ENCODE measurements at regions not wholly inside any gene's neighbourhood (a gene's known extent, or its start where the extent isn't known, plus 50 kb on each side); places are given as distances from the start of the nearest gene placed in this dataset.
"Not testable (repeated sequence)": the region's sequence is repeated elsewhere in the genome, so short reads cannot be mapped to it uniquely, and the experiment has no call there.

DNA sequence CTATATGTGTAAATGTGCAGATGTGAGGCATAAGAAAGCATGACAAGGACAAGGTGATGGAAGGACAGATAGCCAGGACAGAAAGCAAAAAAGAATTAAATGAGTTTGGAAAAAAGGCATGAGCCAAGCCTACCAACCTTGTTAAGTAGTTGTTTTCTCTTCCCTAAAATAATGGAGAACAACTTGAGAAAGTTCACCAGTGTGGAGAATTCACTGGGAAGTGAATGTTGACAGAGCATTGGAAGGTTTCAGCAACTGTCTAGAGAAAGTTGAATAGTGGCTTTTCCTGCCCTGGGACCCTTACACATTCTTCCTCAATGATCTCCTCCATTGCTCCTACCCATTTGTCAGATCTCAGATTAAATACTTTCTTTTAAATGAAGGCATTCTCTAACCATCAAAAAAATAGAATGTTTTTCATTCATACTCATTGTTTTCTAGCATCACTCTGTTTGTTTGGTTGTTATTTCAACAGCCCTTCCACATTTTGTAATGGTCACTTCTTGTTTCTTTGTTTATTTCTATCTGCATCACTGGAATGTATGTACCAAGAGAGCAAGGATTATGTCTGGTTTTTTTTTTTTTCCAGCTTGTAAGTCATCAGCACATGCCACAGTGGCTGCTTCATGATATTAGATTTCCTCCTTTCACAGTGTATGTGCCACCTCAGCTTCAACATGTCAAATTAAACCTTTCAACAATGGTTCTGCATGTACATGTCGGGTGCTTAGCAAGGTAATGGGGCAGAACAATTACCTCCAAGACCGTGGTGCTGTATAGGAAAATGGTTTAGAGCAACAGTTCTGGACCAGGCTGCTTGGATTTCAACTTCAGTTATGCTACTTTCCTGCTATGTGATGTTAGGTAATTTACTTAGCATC is 586.0 kb upstream of the VRK2 start:
- no peaks in the 10 kb centered on the region for H3K27me3 Mint-ChIP-seq (ENCODE audit: low read depth in 3 of 3)
- no peak overlapping the region for H3K27ac Mint-ChIP-seq

DNA sequence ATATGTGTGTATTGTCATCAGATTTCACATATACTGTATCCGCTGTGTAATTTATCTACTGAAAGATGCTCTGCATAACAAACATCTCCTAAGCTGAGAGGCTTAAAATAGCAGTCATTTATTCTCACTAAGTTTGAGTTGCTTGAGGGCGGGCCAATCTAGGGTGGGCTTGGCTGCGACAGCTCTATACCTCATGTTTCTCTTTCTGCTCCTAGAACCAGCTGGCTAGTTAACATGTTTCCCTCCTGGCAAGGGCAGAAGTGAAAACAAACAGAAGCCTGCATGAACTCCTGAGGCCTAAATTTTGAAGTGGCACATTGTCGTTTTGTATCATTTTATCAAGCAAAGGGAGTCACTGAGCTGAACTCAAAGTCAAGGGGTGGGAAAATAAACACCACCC is 585.0 kb upstream of the VRK2 start:
- H3K4me1 Mint-ChIP-seq = no peaks in the 10 kb centered on the region
- no peak overlapping the region for H3K4me3 Mint-ChIP-seq
- H3K9me3 Mint-ChIP-seq = peaks cover 8 to 62% (median 32%) of the 10 kb centered on the region in 6 donors
- H3K27ac Mint-ChIP-seq = no peak overlapping the region
- H3K27me3 Mint-ChIP-seq (ENCODE audit: low read depth in 3 of 3) = no peaks in the 10 kb centered on the region
- no peaks in the 10 kb centered on the region for H3K36me3 Mint-ChIP-seq
- DNase-seq = no peak

More for the DNA sequence above, 586.0 kb upstream of the VRK2 start:
- no peak for DNase-seq
- Mint-ChIP-seq H3K9me3 (peaks cover 7 to 57% (median 31%) of the 10 kb centered on the region in 6 donors), H3K4me1 (no peaks in the 10 kb centered on the region), H3K4me3 (no peak overlapping the region), H3K36me3 (no peaks in the 10 kb centered on the region)

DNA sequence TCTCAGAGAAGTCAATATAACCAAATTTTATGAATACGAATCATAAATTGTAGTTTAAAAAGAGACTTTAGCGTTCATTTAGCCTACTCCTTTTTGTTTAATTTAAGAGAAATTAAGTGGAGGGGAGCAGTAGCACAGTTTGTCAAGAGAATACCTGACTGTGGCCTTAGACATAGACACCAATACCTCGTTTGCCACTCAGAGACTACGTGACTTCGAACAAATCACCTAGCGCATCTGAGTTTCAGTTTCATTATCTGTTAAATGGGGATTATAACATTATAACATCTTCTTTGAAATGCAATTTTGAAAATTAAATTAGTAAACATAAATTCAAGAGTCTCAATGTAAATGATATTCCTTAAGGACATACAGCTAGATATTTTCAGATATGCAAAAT is 581.5 kb upstream of the VRK2 start:
- H3K27me3 Mint-ChIP-seq (ENCODE audit: low read depth in 3 of 3) = no peaks in the 10 kb centered on the region
- no peak for DNase-seq
- no peak overlapping the region for H3K4me3 Mint-ChIP-seq
- no peaks in the 10 kb centered on the region for H3K36me3 Mint-ChIP-seq
- H3K9me3 Mint-ChIP-seq = peaks cover 7 to 36% (median 20%) of the 10 kb centered on the region in 6 donors
- no peak overlapping the region for H3K27ac Mint-ChIP-seq
- no peaks in the 10 kb centered on the region for H3K4me1 Mint-ChIP-seq

DNA sequence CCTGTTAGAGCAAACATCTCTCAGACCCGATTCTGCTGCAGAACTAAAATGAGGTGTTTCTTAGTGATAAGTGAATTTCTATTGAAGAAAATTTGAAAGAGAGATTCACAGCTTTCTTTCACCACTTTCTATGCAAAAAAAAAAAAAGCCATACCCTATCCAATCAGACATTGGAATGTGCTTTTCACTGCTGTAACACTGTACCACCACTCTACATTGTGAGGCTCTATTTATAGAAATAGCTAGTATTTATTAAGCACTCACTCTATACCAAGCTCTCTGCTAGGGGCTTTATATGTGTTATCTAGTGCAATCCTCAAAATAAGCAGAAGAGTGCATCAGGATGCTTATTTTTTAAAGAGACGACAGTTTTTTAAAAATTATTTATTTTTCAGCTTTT is 580.6 kb upstream of the VRK2 start:
- no peak overlapping the region for H3K27ac Mint-ChIP-seq
- H3K9me3 Mint-ChIP-seq = peaks cover 5 to 27% (median 18%) of the 10 kb centered on the region in 6 donors
- DNase-seq = no peak
- no peaks in the 10 kb centered on the region for H3K4me1 Mint-ChIP-seq
- H3K36me3 Mint-ChIP-seq = no peaks in the 10 kb centered on the region
- no peaks in the 10 kb centered on the region for H3K27me3 Mint-ChIP-seq (ENCODE audit: low read depth in 3 of 3)
- no peak overlapping the region for H3K4me3 Mint-ChIP-seq

DNA sequence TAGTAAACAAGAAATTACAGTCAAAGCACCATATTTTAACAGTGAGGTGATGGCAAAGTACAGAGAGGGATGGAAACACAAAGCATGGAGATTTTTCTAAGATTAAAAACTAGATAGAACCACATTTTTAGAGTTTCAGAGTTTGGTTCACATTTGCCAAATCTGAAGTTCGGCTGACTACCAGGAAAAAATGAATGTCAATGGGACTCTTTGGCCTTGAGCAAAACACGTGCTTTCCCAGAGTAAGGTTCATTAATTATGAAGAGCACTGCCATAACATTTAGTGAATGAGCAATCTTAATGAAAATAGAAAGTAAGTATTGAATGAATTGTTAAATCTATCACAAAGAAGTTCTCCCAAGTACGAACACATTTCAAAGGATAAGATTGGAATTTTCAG is 571.2 kb upstream of the VRK2 start:
- Mint-ChIP-seq H3K36me3 (no peaks in the 10 kb centered on the region), H3K27me3 (ENCODE audit: low read depth in 3 of 3) (no peaks in the 10 kb centered on the region), H3K4me3 (no peak overlapping the region), H3K4me1 (no peaks in the 10 kb centered on the region), H3K9me3 (peaks cover 8 to 50% (median 22%) of the 10 kb centered on the region in 6 donors), H3K27ac (no peak overlapping the region)
- DNase-seq = no peak

DNA sequence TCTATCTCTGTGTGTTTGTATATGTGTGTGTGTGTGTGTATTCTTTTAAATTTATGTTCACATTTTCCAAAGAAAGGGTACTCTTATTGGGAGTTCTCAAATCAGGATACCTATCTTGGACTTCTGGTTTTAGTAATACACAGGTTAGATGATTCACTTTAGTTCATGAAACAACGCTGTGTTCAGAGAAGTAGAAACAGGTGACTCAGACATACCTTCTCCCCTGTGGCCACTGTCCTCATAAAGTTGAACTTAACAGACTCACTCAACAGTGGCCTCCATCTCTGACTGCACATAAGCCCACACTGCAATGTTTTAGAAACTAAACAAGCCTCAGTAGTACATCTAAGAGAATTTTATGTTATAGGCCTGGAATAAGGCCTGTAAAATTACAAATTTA is 566.6 kb upstream of the VRK2 start:
- Mint-ChIP-seq H3K4me3 (no peak overlapping the region), H3K9me3 (peaks cover 9 to 45% (median 28%) of the 10 kb centered on the region in 6 donors), H3K27me3 (ENCODE audit: low read depth in 3 of 3) (no peaks in the 10 kb centered on the region), H3K27ac (no peak overlapping the region), H3K36me3 (no peaks in the 10 kb centered on the region), H3K4me1 (no peaks in the 10 kb centered on the region)
- DNase-seq = no peak

DNA sequence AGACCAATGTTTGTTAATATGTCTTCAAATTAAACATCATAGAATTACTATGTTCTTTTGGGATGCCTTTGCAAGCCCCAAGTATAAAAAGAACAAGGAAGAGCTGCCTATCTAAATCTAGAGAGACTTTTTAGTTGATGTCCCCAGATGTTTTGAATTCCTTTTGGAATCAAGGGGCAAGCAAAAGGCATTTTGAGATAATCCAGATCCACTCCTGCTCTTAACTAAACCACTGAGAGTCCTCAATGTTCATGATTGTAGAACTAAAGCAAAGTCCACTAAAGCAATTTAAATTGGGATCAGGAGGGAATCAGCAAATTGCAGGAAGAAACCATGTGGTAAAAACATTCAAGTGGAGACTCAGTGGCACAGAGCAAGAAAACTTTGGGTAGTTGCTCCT is 558.5 kb upstream of the VRK2 start:
- DNase-seq = no peak
- H3K4me1 Mint-ChIP-seq = no peaks in the 10 kb centered on the region
- H3K4me3 Mint-ChIP-seq = no peak overlapping the region
- no peak overlapping the region for H3K27ac Mint-ChIP-seq
- H3K9me3 Mint-ChIP-seq = peaks cover 7 to 51% (median 18%) of the 10 kb centered on the region in 6 donors
- no peaks in the 10 kb centered on the region for H3K27me3 Mint-ChIP-seq (ENCODE audit: low read depth in 3 of 3)
- H3K36me3 Mint-ChIP-seq = no peaks in the 10 kb centered on the region

DNA sequence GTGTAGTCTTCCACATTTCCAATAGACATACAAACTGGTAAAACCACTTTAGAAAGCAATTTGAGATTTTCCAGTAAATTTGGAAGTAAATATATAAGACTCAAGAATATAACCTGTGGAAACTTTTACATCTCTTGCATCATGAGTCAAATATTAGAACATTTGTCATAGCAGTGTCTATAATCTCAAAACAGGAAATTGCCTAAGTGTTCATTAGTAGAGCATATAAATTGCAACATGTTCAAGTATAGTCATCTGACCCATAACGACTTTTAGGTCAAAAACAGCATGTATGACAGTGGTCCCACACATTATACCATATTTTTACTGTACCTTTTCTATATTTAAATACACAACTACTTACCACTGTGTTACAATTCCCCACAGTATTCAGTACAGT is 555.9 kb upstream of the VRK2 start:
- DNase-seq = no peak
- no peak overlapping the region for H3K4me3 Mint-ChIP-seq
- no peak overlapping the region for H3K27ac Mint-ChIP-seq
- no peaks in the 10 kb centered on the region for H3K36me3 Mint-ChIP-seq
- peaks cover 6 to 46% (median 12%) of the 10 kb centered on the region in 6 donors for H3K9me3 Mint-ChIP-seq
- no peaks in the 10 kb centered on the region for H3K27me3 Mint-ChIP-seq (ENCODE audit: low read depth in 3 of 3)
- H3K4me1 Mint-ChIP-seq = no peaks in the 10 kb centered on the region

DNA sequence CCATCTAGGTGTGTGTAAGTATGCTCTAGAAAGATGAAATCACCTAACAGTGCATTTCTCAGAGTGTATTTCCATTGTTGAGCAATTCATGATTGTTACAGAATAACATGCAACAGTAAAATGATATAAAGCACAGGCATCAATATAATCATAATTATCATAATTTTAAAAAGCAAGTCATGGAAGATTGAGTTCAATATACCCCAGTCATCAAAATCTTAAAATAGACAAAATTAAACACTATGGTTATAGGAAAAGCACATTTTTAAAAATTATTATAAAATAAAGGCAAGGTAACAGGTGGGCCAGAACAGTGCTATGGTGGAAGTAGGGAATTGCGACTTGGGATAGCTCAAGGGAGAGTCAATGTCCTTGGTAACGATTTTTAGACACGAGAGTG is 555.4 kb upstream of the VRK2 start:
- no peaks in the 10 kb centered on the region for H3K36me3 Mint-ChIP-seq
- peaks cover 6 to 49% (median 12%) of the 10 kb centered on the region in 6 donors for H3K9me3 Mint-ChIP-seq
- H3K27me3 Mint-ChIP-seq (ENCODE audit: low read depth in 3 of 3) = no peaks in the 10 kb centered on the region
- no peak for DNase-seq
- no peak overlapping the region for H3K4me3 Mint-ChIP-seq
- no peaks in the 10 kb centered on the region for H3K4me1 Mint-ChIP-seq
- no peak overlapping the region for H3K27ac Mint-ChIP-seq

DNA sequence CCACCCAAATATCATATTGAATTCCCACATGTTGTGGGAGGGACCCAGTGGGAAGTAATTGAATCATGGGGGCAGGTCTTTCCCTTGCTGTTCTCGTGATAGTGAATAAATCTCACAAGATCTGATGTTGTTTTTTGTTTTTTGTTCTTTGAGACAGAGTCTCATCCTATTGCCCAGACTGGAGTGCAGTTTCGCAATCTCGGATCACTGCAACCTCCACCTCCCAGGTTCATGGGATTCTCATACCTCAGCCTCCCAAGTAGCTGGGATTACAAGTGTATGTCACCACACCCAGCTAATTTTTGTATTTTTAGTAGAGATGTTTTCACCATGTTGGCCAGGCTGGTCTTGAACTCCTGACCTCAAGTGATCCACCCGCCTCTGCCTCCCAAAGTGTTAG is 552.6 kb upstream of the VRK2 start:
- H3K9me3 Mint-ChIP-seq = peaks cover 3 to 64% (median 14%) of the 10 kb centered on the region in 6 donors
- H3K27me3 Mint-ChIP-seq (ENCODE audit: low read depth in 3 of 3); H3K36me3 Mint-ChIP-seq; H3K4me3 Mint-ChIP-seq; H3K27ac Mint-ChIP-seq; H3K4me1 Mint-ChIP-seq; DNase-seq: not testable (repeated sequence)

DNA sequence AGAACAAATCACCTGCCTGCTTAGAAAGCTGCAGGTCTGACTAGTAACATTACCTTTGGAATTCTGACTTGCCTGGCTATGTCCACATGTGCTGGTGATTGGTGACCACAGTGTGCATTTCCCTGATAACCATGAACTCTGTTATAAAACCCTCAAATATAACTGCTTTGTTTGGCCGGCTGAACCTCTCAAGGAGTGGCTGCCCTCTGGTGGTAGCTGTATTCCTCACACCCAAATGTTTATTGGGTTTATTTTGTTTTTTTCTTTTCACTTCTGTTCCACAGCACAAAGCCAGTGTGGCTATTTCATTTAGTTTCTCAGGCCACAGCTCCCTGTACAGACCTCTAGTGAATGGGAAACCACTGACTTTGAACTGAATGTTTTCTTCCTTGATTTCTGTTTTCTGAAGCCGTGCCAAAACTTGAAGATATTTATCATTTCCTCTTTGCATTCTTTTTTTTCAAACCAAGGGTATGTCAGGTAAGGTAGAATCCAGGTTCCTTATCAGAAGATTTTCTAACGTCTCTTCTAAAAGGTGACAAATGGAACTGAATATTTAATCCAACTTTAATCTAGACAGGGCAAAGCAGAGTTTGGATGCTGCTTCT is 549.0 kb upstream of the VRK2 start:
- Mint-ChIP-seq H3K4me3 (no peak overlapping the region), H3K9me3 (peaks cover 3 to 55% (median 8%) of the 10 kb centered on the region in 6 donors), H3K27me3 (ENCODE audit: low read depth in 3 of 3) (no peaks in the 10 kb centered on the region), H3K4me1 (no peaks in the 10 kb centered on the region), H3K27ac (no peak overlapping the region), H3K36me3 (no peaks in the 10 kb centered on the region)
- no peak for DNase-seq

DNA sequence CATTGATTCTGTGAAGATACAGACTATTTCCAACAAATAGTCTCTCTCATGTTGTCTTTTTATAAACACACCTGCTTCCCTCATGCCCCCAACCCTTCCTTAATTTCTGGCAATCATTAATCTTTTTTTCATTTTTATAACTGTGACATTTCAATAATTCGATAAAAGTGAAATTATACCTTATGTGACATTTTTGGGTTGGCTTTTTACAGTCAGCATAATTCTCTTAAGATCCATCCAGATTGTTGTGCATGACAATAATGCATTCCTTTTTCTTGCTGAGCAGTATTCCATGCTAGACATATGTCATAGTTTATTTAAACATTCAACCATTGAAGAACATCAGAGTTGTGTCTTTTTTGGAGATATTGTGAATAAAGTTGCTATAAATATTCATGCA is 541.8 kb upstream of the VRK2 start:
- Mint-ChIP-seq H3K27me3 (ENCODE audit: low read depth in 3 of 3) (peaks cover 0 to under 1% (median 0%) of the 10 kb centered on the region in 3 donors), H3K36me3 (no peaks in the 10 kb centered on the region), H3K4me3 (no peak overlapping the region), H3K27ac (no peak overlapping the region), H3K4me1 (no peaks in the 10 kb centered on the region), H3K9me3 (peaks cover 0 to 41% (median 8%) of the 10 kb centered on the region in 6 donors)
- DNase-seq = no peak

DNA sequence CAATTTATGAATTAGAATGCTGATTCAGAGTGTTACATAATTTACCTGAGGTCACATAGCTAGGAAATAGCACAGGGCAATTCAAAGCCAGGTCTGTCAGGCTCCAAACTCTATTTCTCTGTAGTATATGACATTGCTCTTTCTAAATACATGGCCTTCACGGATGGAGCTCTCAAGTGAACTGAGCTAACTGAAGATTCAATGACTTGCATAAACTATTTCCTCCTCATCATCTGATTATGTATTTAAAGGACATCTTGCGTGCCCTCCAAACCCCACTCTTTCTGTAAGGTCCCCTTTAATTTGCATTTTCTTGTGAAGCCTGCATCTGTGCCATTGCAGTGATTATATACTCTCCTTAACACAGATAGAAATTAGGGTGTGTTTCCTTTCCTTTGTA is 537.4 kb upstream of the VRK2 start:
- Mint-ChIP-seq H3K9me3 (peaks cover 0 to 30% (median 8%) of the 10 kb centered on the region in 6 donors), H3K27ac (no peak overlapping the region), H3K27me3 (ENCODE audit: low read depth in 3 of 3) (peaks cover 0 to 5% (median 2%) of the 10 kb centered on the region in 3 donors), H3K36me3 (no peaks in the 10 kb centered on the region), H3K4me3 (no peak overlapping the region), H3K4me1 (no peaks in the 10 kb centered on the region)
- no peak for DNase-seq

DNA sequence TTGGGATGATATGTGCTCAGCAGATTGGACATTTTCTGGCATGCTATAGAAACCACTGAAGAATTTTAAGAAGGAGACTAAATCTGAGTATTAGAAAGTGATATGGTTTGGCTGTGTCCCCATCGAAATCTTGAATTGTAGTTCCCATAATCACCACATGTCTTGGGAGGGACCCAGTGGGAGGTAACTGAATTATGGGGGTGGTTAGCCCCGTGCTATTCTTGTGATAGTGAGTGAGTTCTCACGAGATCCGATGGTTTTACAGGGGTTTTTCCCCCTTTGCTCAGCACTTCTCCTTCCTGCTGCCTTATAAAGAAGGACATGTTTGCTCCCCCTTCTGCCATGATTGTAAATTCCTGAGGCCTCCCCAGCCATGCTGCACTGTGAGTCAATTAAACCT is 535.9 kb upstream of the VRK2 start:
- Mint-ChIP-seq H3K27me3 (ENCODE audit: low read depth in 3 of 3) (peaks cover 0 to 5% (median 2%) of the 10 kb centered on the region in 3 donors), H3K9me3 (peaks cover 0 to 29% (median 6%) of the 10 kb centered on the region in 6 donors), H3K36me3 (no peaks in the 10 kb centered on the region), H3K4me1 (no peaks in the 10 kb centered on the region), H3K4me3 (no peak overlapping the region), H3K27ac (no peak overlapping the region)
- no peak for DNase-seq
